ENCODE measurements at regions not wholly inside any gene's neighbourhood (a gene's known extent, or its start where the extent isn't known, plus 50 kb on each side); places are given as distances from the start of the nearest gene placed in this dataset.
A peak's percentile ranks its signal among the peaks of the same experiment; 100 is the strongest.

DNA sequence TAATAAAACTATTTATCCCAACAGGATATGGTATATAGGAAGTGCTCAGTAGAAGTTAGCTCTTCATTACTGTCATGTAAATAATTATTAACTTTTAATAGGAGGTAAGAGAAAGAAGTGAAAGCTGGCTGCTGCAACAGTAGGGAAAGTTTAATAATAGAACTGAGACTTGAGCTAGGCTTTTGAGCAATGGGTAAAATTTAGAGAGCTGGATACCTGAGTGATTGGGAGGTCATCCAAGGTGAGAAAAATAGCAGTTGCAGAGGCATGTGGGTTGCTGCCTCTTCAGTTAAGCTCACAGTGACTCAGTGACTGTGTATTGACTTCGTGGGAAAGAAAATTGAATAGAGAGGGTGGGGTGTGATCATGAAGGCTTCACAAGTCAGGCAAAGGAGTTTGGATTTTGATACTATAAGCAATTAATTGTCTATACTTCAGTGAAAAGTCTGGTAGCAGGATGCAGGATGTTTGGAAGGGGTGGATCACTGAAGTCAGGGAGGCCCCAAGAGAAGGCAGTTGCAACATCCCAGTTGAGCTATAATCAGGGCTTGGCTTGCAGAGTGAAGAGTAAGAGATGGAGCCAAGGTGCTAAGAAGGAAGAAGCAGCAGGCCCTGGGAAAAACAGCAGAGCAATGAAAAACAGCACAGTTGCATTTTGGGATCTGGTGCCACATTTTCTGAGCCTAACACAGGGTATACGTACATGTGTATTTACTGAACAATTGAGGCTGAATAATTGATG lies 172.0 kb upstream of the FRMD6 start:
- no peak for DNase-seq

DNA sequence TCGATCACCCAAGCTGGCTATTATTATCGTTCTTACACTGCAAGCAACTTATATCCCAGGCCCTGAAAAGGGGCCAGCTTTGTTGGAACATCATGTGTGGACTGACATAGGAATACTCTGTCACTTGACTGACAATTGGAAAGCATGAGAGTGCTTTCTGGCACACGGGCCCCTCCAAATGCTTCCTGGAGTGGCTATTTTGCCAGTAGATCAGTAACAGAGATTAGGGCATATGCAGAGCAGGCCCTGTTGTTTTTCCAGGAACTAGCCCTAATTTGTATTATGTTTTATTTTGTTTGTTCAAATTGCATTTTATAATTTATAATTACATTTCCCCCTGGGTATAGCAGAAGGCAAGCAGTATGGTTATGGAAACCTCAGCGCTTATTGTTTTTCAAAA lies 170.1 kb upstream of the FRMD6 start:
- DNase-seq: no peak

DNA sequence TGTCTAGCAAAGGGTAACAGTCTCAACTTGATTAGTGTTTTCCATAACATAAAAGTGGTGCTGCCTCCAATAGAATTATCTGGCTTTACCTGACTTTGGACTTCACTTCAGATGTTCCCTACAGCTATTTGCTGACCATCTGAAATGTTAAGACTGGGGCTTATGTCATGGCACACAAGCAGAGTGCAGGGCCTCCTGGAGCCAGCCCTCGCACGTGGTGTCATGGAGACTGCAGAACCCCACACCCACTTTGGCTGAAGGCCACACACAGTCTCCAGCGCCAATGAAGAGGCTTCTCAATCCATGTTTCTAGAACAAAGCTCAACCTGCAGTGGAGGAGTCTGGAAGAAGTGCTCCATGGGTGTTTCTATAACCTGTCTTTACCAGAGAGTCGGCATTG lies 169.6 kb upstream of the FRMD6 start:
- no peak for DNase-seq

DNA sequence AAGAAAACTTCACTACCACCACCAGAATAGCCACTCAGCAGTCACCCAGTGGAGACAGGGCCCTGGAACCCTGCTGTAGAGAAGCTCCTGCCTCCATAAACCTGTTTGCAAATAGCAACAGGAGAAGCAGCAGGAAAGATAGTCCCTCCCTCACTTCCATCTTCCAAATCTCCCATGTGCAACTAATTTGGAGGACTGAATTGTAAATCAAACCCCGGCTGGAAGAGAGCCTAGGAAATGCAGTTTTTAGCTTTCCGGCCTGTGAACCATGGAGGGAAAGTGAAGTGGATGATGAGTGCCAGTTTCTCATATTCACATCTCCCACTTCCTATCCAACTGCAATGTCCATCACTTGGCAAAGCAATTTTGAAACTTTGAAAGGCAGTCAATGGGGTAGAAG lies 167.2 kb upstream of the FRMD6 start:
- DNase-seq: no peak

DNA sequence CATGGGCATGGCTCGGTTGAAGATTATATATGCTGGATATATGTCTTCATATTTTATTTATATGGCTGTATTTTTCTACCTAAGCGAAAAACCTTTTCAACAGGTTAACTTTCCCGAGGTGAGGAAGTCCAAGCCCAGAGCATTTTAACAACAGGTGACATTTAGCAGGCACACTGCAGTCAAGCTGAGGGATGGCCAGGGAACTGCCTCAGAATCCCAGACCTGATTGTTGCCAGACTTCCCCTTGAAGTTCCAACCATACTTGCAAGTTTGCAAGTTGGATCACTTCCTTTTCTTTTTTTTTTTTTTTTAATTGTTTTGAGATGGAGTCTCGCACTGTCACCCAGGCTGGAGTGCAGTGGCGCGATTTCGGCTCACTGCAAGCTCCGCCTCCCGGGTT lies 166.0 kb upstream of the FRMD6 start:
- no peak for DNase-seq

DNA sequence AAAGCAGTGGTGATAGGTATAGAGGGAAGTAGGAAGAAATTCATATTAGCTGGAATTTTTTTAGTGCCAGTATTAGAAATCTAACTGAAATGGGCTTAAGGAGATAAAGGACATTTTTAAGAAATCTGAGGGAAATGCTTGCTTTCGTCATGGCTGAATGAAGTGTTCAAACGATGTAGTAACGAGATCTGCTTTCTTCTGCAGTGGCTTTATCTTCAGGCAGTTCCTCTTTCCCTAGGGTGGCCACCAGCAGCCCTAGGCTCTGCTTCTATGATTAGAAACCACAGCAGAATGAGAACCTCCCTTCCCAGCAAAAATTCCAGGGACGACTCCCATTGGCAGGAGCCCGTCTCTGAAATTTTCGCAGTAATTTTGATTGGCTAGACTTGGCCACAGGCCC lies 163.9 kb upstream of the FRMD6 start:
- DNase-seq: no peak

DNA sequence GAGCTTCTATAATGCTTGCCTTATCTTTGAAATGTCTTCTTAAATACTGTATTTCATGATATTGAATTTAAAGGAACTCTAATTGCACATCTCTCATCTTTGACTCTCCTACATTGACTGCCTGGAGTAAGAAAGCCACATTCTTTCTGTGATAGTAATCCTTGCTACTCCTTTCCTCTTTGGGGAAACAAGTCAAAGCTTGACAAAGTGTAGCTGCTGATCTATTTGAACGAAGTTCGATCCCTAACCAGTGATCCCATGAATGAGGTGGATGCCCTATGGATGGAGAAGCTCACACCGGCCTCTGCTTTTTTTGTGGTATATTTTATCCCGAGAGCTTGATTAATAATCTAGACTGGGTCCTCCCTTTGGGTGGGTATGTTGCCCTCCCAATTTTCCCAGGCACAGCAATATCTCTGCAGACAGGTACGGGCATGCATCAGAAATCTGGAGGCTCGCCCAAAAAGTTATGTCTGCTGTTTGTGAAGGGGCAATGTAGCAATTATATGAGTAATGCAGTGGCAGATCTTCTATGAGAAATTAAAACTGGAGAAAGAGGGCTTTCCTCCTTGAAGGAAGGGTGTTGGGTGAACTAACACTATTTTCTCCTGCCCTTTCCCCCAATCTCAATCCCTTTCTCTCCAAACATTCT lies 163.0 kb upstream of the FRMD6 start:
- DNase-seq: no peak

DNA sequence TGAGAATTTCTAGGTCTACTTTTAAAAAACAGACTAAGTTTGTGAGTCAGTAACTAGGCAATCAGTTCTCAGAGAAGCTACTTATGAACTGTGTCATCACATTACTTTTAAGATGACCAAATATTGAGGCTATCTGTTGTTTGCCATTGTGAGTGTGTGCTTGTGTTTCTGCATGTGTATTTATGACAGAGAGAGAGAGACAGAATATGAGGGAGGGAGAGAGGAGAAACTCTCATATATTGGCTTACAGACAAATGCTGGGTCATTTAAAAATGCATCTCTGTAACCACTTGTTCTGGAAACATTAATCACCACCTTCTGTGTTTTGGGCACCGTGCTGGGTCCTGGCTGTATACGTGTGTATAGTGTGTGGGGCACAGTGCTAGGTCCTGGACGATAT lies 161.5 kb upstream of the FRMD6 start:
- DNase-seq: no peak

DNA sequence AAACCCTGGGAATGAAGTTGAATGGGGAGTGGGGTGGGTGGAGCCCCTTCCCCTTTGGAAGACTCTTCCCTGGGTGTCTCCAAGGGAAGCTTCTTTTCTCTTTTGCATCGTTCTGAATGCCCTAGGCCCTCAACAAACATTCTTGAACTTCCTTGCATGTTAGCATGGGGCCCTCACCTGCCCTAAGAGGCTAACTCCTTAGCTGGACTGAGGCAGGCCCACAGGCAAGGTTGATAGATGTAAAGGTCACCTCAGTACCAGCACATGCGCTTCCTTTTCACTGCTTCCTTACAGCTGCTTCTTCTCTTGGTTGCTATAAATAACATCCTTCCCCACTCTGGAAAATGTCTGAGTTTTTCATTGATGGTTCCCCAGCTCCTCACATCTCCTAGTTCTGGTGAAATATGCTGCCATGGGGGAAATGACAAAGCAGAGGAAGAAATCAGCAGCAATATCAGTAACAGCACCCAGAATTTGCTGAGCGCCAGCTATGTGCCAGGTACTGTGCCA lies 160.6 kb upstream of the FRMD6 start:
- DNase-seq: no peak

DNA sequence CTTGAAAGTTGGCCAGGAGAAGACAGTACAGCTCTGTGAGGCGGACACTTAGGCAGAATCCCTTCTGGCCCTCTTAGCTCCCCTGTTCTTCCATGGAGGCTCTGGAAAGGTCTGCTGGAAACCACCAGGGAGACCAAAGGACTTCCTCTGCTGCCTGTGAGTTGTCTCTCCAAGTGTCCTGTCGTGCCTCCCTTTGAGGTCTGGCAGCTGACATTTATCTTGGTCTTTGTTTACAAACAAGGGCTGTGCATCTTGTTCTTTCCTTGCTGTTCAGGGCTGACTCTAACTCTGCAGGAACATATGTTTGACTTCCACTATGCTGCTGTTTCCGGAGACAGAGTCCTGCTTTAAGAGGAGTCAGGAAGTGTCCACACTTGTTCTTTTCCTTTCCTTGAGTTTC lies 159.9 kb upstream of the FRMD6 start:
- no peak for DNase-seq

DNA sequence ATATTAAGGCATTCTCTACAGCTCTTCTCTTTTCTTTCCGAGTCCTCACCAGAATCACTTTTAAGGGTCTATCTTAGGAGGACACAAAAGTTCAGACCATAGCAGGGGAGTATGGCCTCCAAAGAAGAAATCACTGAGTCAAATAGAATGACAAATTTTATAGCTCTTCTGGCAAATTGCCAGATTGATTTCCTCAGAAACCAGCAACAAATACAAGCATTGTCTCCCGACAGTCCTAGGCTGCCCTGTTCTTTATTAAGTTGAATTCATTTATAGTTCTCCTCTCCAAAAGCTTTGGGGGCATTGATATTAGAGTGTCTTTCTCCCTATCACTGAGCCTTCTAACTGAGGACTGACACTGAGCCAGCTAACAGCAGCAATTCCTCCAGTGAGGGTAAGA lies 156.4 kb upstream of the FRMD6 start:
- DNase-seq: no peak

DNA sequence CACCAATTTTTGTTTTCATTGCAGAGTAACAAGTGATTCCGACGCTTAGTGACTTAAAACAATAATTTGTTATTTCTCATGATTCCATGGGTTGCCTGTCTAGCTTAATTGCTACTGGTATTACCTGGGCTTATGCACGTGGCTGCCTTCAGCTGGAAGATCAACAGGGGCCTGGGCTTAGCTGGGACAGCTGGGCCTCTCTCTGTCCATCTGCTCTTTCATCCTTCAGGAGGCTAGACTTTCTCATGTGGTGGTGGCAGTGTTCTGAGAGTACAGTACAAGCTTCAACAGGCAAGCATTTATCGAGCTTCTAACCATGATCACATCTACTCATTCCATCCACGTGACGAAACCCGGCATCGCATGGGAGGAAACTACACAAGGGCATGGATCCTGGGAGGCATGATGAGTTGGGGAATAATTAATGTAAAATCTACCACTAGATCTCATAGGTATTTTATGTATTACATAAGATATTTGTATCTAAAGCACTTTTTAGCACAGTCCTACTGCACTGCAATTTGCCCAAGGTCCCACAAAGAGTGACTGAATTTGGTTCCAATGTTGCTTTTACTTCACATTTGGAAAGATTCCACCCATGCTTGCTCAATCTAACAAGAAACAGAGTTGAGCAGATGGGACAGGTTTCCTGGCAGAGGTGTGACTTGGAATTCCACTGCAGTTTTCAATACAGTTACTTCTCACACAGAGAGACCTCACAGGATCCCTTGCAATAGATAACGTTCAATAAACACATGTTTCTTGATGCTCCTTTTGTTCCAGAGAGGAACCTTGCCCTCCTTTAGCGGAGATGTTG lies 153.1 kb upstream of the FRMD6 start:
- DNase-seq: no peak

DNA sequence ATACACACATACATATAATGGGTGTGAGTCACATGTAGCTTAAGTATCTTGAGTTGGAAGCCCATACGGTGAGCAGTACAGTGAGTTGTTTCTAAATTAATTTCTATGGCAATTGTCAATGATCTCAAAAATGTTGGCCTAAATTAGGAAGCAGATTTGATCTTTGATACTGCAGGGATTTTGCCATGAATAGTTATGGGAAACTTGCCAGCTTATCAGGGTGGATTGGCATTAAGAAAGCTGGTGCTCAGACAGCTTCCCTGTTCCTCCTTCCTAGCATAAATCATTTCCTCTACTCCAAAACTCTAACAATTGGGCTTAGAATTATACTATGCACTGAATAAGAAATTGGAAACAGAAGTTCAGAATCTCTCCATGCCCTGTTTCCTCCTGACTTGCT lies 150.9 kb upstream of the FRMD6 start:
- no peak for DNase-seq

DNA sequence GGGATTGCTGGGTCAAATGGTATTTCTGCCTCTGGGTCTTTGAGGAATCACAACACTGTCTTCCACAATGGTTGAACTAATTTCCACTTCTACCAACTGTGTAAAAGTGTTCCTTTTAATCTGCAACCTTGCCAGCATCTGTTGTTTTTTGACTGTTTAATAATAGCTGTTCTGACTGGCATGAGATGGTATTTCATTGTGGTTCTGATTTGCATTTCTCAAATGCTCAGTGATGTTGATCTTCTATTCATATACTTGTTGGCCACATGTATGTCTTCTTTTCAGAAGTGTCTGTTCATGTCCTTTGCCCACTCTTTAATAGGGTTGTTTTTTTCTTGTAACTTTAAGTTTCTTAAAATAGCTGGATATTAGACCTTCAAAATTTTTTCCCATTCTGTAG lies 150.0 kb upstream of the FRMD6 start:
- no peak for DNase-seq

DNA sequence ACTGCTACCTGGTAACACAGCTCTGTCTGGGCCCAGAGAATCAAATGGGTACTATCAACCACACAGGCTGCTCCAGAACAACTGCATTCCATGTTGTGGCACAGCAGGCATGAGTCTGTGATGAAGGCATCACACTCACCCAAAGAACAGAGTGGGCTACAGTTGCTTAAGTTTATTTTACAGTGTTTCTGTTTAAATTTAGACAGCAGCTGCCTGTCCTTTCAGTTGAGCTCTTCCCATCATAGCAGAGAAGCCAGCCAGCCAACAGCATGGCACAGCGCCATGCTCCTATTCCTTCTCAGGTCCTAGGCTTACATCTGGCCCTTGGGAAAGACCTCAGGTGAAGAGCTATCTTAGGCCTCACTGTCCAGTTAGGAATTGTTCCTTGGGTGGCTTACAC lies 147.0 kb upstream of the FRMD6 start:
- DNase-seq: no peak

DNA sequence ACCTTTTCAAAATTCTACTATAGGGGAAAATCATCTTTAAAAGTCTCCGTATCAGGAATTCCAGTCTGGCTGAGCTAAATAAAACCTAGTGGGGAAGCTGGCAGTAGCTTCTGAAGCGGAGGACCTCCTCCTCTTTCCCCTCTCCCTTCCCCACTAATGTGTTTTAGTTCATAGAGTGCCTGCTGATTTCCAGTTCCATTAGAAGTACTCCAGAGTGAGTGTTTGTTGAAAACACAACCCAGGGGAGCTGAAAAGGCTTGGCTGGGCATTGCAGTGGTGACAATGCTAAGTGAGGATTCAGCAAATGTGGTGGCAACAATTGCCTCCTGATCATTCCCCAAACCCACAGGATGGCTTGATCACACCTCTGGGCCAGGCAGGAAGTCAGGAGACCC lies 144.2 kb upstream of the FRMD6 start:
- no peak for DNase-seq

DNA sequence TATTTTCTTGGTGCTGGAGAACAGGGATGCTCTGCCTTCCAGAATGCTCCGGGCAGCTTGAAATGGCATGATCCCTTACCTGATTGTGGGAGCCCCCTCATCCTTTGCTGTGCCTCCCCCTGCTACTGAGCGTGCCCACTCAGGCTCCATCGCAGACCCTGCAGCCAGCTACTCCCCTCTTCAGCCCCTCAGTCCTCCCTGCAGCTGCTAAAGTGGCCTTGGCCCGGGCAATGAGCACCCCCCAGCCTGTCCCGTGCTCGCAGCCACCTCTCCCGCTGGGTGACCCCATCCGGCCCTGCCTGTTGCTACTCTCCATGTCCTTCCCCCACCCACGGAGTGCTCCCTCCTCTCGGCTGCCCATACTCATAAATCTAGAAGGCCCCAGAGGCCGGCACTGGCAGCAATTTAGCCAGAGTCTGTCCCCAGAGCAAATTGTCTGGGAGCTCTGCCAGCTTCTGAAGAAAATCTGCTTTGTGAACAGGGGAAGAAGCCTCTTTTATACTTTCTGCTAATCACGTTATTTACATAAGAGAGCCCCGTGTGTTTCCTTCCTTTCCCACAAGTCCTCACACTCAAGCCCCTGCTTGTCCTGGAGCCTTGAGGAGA lies 143.7 kb upstream of the FRMD6 start:
- DNase-seq: peak; percentile 49

DNA sequence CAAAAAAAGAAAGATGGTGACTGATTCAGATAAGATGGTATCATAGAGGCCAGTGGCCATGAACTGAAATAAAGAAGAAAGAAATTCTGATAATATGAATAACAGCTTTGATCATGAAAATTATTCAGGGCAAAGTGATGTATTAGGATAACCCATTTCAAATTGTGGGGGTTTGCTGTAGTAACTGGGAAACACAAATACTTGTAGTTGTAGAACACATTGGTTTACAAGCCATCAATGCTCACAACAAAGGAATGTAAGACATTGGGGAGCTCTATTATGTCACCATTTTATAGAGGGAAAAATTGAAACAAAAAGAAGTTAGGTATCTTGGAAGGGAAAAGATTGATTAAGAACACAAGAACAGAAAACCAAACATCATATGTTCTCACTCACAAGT lies 140.4 kb upstream of the FRMD6 start:
- no peak for DNase-seq

DNA sequence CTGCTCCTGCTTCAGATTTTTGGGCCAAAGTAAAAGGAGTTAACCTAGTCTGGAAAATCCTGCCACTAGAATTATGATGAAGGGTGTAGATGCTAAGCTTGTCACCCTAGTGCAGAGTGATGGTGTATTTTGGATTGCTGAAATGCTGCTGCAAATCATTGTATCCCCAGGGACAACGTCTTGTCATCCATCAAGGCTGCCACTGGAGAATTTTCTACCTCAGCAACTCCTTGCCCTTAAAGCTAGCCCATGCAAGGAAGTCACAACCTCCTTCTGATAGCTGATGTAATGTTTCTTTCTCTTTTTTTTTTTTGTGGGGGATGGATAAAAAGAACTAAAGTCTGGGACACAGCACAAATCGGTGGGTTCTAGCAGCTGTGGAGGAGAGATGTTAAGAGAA lies 139.4 kb upstream of the FRMD6 start:
- DNase-seq: no peak

DNA sequence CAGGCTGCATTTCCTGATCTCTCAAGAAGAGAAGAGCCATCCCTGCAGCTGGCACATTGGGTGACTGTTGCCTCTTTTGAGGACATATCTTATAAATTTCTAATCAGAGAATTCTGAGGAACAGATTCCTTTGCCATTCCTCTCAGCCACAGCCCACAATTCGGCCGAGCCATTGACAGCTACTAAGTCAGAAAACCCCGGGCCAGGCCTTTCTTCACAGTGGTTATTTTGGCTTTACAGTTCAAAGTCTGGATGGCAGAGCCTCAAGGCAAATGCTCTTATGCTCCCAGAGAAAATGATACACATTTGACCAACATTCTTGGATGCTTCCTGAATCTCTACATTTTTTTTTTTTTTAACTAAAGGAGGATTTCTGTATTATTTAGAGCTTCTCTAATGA lies 138.4 kb upstream of the FRMD6 start:
- no peak for DNase-seq

DNA sequence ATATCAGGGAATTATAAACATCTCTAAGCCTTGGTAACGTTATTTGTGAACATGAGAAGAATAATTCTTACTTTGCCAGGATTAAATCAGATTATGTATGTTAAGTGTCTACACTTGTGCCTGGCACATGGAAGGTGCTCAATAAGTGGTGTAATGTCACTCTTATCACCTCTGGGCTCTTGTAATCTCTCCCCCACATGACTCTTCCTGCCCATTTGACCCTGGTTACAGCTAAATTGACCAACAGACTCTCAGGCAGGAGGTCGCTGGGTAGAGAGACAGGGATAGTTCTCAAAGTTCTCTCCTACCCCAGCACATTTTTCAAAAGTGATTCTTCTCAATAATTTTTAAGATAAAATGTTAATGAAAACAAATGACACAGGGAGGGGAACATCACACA lies 137.8 kb upstream of the FRMD6 start:
- DNase-seq: no peak

DNA sequence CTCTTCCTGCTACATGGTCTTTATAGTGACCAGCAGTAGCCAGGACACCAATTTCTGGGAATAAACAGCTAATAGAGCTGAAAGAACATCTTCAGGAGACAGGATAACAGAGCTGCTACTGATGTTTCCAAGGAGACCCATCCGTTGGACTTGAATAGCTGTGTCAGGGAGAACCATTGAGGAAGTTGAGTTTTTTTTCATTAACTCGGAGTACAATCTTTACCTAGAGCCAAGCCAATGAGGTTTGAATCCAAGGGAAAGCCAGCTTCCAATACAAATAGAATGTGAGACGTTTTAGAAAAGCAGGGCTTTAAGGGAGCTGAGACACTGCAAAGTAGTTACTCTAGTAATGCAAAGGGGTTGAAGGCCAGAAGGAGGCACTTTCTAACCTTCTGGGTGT lies 136.1 kb upstream of the FRMD6 start:
- no peak for DNase-seq
